Hepatocyte (in vitro differentiated cells): ENCODE measurements at regions not wholly inside any gene's neighbourhood (a gene's known extent, or its start where the extent isn't known, plus 50 kb on each side); places are given as distances from the start of the nearest gene placed in this dataset.
A peak's percentile ranks its signal among the peaks of the same experiment; 100 is the strongest.

Source experiments
- DNase-seq: peaks from one replicate; pipeline ENCODE4 v3.0.0-alpha.2; 2016; ENCODE audit warnings: low spot score
- H2AFZ ChIP-seq: fragments of 200-600 bp; sonication (generic); 2 replicates; pipeline ENCODE4 v1.6.0; 2016; ENCODE audit warnings: antibody characterized with exemption, mild to moderate bottlenecking
- H3K27ac ChIP-seq: fragments of 200-600 bp; sonication (generic); 2 replicates; pipeline ENCODE4 v1.5.1; 2016; ENCODE audit warnings: mild to moderate bottlenecking
- H3K27me3 ChIP-seq: fragments of 200-600 bp; sonication (generic); 2 replicates; pipeline ENCODE4 v1.6.1; 2016
- H3K36me3 ChIP-seq: fragments of 200-600 bp; sonication (generic); replicated peaks from 2 replicates; pipeline ENCODE4 v1.5.1; 2016; ENCODE audit warnings: low read depth; ENCODE audit not compliant: insufficient read depth
- H3K4me1 ChIP-seq: fragments of 200-600 bp; sonication (generic); 2 replicates; pipeline ENCODE4 v1.5.1; 2016; ENCODE audit warnings: mild to moderate bottlenecking, moderate library complexity; ENCODE audit not compliant: insufficient read depth
- H3K4me2 ChIP-seq: fragments of 200-600 bp; sonication (generic); 2 replicates; pipeline ENCODE4 v1.6.0; 2016
- H3K4me3 ChIP-seq: fragments of 200-600 bp; sonication (generic); 2 replicates; pipeline ENCODE4 v1.5.1; 2016; ENCODE audit warnings: mild to moderate bottlenecking
- H3K79me2 ChIP-seq: fragments of 200-600 bp; sonication (generic); 2 replicates; pipeline ENCODE4 v1.6.0; 2017; ENCODE audit warnings: mild to moderate bottlenecking
- H3K9me2 ChIP-seq: fragments of 200-600 bp; sonication (generic); replicated peaks from 2 replicates; pipeline ENCODE4 v1.6.0; 2017; ENCODE audit warnings: mild to moderate bottlenecking; ENCODE audit not compliant: insufficient read depth
- H3K9me3 ChIP-seq: fragments of 200-600 bp; sonication (generic); 2 replicates; pipeline ENCODE4 v1.5.1; 2016; ENCODE audit warnings: low read depth, mild to moderate bottlenecking
- H4K20me1 ChIP-seq: fragments of 200-600 bp; sonication (generic); 2 replicates; pipeline ENCODE4 v1.6.0; 2016; ENCODE audit warnings: mild to moderate bottlenecking; ENCODE audit not compliant: insufficient read depth, poor library complexity, severe bottlenecking
- CTCF ChIP-seq: fragments of 200-600 bp; sonication (generic); IDR thresholded peaks from 2 replicates; pipeline ENCODE4 v1.5.1; 2016; ENCODE audit warnings: antibody characterized with exemption, mild to moderate bottlenecking; ENCODE audit not compliant: poor library complexity
- EZH2 ChIP-seq: fragments of 200-600 bp; sonication (generic); IDR thresholded peaks from 2 replicates; pipeline ENCODE4 v1.6.1; 2016; ENCODE audit warnings: antibody characterized with exemption, mild to moderate bottlenecking, borderline replicate concordance
- EZH2phosphoT487 ChIP-seq: fragments of 200-600 bp; sonication (generic); IDR thresholded peaks from one replicate; pipeline ENCODE4 v1.6.1; 2018; ENCODE audit warnings: antibody characterized with exemption, mild to moderate bottlenecking, low read depth, moderate library complexity; ENCODE audit not compliant: unreplicated experiment, severe bottlenecking
- WGBS: methylation state at CpG from one replicate; pipeline ENCODE4 v1.1.6; 2016; ENCODE audit warnings: low lambda C conversion rate; ENCODE audit errors: missing lambda C conversion rate; 5-methylcytosine and 5-hydroxymethylcytosine counted together

GRCh38 chr17:55641676-55642081, 81.0 kb downstream of the TMEM100 start:
- no peaks in the 10 kb centered on the region for H3K36me3 ChIP-seq
- peak; percentile 71 for DNase-seq
- TF ChIP-seq EZH2, result no peak
- no peak for TF ChIP-seq EZH2phosphoT487
- TF ChIP-seq CTCF, result peak; percentile 60
- whole genome bisulfite sequencing, result 49% methylated on average over 3 of the region's 3 CpGs
- no peak overlapping the region for H3K4me3 ChIP-seq
- H3K9me3 ChIP-seq, result no peaks in the 10 kb centered on the region
- no peak overlapping the region for H3K4me2 ChIP-seq
- no peaks in the 10 kb centered on the region for H3K4me1 ChIP-seq
- H3K9me2 ChIP-seq, result no peaks in the 10 kb centered on the region
- no peaks in the 10 kb centered on the region for H4K20me1 ChIP-seq
- no peaks in the 10 kb centered on the region for H3K27me3 ChIP-seq
- no peak overlapping the region for H3K27ac ChIP-seq
- H3K79me2 ChIP-seq, result no peaks in the 10 kb centered on the region
- no peak overlapping the region for H2AFZ ChIP-seq

GRCh38 chr17:55639096-55639495, 83.6 kb downstream of the TMEM100 start:
- no peak overlapping the region for H2AFZ ChIP-seq
- H3K36me3 ChIP-seq, result no peaks in the 10 kb centered on the region
- no peaks in the 10 kb centered on the region for H3K9me2 ChIP-seq
- 66% methylated on average over 4 of the region's 4 CpGs for WGBS
- peaks cover 11% of the 10 kb centered on the region for H3K4me1 ChIP-seq
- no peak for TF ChIP-seq EZH2
- no peak for TF ChIP-seq CTCF
- TF ChIP-seq EZH2phosphoT487, result no peak
- DNase-seq, result no peak
- no peak overlapping the region for H3K4me2 ChIP-seq
- no peaks in the 10 kb centered on the region for H4K20me1 ChIP-seq
- no peaks in the 10 kb centered on the region for H3K27me3 ChIP-seq
- H3K79me2 ChIP-seq, result no peaks in the 10 kb centered on the region
- H3K27ac ChIP-seq, result no peak overlapping the region
- no peak overlapping the region for H3K4me3 ChIP-seq
- no peaks in the 10 kb centered on the region for H3K9me3 ChIP-seq

GRCh38 chr17:55635253-55635914, 87.3 kb downstream of the TMEM100 start:
- Histone ChIP-seq H3K4me2 (peak overlapping the region; percentile 35), H3K9me2 (no peaks in the 10 kb centered on the region), H3K79me2 (no peaks in the 10 kb centered on the region), H3K4me1 (peaks cover 11% of the 10 kb centered on the region), H3K4me3 (no peak overlapping the region), H3K27me3 (no peaks in the 10 kb centered on the region), H3K36me3 (no peaks in the 10 kb centered on the region), H2AFZ (no peak overlapping the region), H4K20me1 (no peaks in the 10 kb centered on the region), H3K27ac (no peak overlapping the region), H3K9me3 (no peaks in the 10 kb centered on the region)
- WGBS, result 54% methylated on average over 5 of the region's 5 CpGs
- no peak for DNase-seq
- TF ChIP-seq EZH2 (no peak), EZH2phosphoT487 (no peak), CTCF (no peak)
